ENCODE measurements at regions not wholly inside any gene's neighbourhood (a gene's known extent, or its start where the extent isn't known, plus 50 kb on each side); places are given as distances from the start of the nearest gene placed in this dataset.

DNA sequence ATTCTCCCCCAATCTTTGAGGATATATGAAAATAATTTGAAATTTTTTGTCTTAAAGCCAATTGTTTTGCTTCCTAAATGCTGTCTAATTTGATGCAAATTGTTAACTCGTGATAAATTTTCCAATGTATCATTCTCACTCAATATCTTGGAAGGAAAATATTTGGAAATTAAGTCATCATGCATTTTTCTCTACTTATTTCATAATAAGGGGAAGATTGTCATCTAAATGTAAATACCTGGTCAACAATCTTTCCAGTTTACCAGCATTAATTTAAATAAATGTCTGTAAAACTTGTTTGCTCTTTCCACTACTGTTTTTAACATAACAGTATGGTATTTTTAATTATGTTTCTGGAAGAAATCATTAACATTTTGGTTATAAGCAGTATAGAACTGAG lies 78.3 kb upstream of the KCTD3 start:
- no peaks in the 10 kb centered on the region for H3K4me1 ChIP-seq (ENCODE audit: low read depth)
- H3K9me3 ChIP-seq, result no peaks in the 10 kb centered on the region
- H3K4me3 ChIP-seq, result no peak overlapping the region
- DNase-seq (no peak), ATAC-seq (no peak)
- no peaks in the 10 kb centered on the region for H3K36me3 ChIP-seq (ENCODE audit: low read depth)
- intact Hi-C loops (cut with DNase I, micrococcal nuclease), result no loop called here
- TF ChIP-seq, protein P1, sequence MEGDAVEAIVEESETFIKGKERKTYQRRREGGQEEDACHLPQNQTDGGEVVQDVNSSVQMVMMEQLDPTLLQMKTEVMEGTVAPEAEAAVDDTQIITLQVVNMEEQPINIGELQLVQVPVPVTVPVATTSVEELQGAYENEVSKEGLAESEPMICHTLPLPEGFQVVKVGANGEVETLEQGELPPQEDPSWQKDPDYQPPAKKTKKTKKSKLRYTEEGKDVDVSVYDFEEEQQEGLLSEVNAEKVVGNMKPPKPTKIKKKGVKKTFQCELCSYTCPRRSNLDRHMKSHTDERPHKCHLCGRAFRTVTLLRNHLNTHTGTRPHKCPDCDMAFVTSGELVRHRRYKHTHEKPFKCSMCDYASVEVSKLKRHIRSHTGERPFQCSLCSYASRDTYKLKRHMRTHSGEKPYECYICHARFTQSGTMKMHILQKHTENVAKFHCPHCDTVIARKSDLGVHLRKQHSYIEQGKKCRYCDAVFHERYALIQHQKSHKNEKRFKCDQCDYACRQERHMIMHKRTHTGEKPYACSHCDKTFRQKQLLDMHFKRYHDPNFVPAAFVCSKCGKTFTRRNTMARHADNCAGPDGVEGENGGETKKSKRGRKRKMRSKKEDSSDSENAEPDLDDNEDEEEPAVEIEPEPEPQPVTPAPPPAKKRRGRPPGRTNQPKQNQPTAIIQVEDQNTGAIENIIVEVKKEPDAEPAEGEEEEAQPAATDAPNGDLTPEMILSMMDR (IDR thresholded peaks at IDR 0.05), result no peak

DNA sequence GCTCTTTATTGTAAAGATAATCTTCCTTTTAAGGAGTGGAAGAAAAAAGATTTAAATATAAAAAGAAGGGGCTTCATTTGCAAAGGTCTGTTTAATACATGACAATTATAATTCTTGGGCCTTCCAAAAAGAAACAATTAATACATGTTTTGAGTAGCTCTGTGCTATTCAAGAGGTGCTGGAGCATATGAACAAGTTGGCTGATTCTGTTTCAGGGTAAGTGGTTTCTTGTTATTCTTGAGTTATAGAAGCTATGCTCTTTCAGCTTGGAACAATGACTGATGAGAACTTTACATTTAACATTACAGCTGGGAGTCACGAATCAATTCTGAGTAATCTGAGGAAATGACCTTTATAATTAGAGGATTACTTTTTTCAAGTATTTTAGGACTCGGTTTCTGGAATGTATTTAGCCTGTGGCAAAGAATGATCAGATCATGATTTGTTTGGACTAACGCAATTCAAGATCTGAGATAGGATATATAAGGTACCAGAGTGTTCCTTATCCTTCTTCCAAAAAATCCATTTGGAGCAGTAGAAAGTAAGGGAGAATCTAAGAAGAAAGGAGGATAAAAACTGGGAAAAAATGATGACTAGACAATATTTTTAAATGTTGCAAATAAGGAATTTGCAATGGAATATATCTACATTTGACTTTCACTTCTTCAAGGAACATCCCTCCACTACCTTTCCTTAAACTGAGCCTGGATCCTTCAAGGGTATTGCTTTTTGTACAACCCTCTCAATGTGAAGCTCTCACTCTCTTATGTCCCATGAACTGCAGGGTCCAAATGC lies 77.1 kb upstream of the KCTD3 start:
- H3K4me3 ChIP-seq, result no peak overlapping the region
- TF ChIP-seq, protein P1 (IDR thresholded peaks at IDR 0.05), result no peak
- DNase-seq (no peak), ATAC-seq (no peak)
- no peaks in the 10 kb centered on the region for H3K4me1 ChIP-seq (ENCODE audit: low read depth)
- no peaks in the 10 kb centered on the region for H3K9me3 ChIP-seq
- no peaks in the 10 kb centered on the region for H3K36me3 ChIP-seq (ENCODE audit: low read depth)
- intact Hi-C loops (cut with DNase I, micrococcal nuclease), result no loop called here

DNA sequence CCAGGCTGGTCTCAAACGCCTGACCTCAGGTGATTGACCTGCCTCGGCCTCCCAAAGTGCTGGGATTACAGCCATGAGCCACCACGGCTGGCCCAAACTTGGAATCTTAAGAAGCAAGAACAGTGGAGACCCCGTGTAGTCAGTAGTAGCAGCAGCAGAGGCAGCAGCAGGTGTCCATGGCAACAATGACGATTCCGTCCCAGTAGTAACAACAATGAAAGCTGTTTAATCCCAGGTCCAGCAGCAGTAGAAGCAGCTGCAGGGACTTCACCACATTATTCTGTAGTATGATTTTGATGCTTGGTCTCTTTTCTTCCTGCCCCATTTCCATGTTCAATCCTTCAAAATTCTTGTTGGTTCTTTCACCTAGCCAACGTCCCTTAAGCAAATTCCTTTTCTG lies 69.6 kb upstream of the KCTD3 start:
- DNase-seq (no peak), ATAC-seq (no peak)
- TF ChIP-seq, protein P1 (IDR thresholded peaks at IDR 0.05), result no peak
- Histone ChIP-seq H3K4me1 (ENCODE audit: low read depth) (no peaks in the 10 kb centered on the region), H3K36me3 (ENCODE audit: low read depth) (no peaks in the 10 kb centered on the region), H3K9me3 (no peaks in the 10 kb centered on the region), H3K4me3 (no peak overlapping the region)
- intact Hi-C loops (cut with DNase I, micrococcal nuclease), result no loop called here

DNA sequence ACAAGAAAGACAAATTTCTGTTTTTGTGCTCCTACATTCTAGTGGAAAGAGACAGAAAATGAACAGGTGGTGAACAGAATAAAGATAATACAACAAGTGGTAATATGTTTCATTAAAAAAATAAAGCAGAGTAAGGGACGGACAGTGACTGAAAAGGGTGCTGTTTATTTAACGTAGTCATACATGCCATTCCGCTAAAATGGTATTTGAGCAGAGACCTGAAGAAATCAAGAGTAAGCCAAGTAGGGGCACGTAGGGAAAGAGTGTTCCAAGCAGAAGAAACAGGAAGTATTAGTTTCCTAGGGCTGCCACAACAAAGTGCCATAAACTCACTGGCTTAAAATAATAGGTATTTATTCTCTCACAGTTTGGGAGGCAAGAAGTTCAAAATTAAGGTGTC lies 65.6 kb upstream of the KCTD3 start:
- intact Hi-C loops (cut with DNase I, micrococcal nuclease), result no loop called here
- DNase-seq (no peak), ATAC-seq (no peak)
- TF ChIP-seq, protein P1 (IDR thresholded peaks at IDR 0.05), result no peak
- Histone ChIP-seq H3K4me3 (no peak overlapping the region), H3K4me1 (ENCODE audit: low read depth) (no peaks in the 10 kb centered on the region), H3K9me3 (no peaks in the 10 kb centered on the region), H3K36me3 (ENCODE audit: low read depth) (no peaks in the 10 kb centered on the region)

DNA sequence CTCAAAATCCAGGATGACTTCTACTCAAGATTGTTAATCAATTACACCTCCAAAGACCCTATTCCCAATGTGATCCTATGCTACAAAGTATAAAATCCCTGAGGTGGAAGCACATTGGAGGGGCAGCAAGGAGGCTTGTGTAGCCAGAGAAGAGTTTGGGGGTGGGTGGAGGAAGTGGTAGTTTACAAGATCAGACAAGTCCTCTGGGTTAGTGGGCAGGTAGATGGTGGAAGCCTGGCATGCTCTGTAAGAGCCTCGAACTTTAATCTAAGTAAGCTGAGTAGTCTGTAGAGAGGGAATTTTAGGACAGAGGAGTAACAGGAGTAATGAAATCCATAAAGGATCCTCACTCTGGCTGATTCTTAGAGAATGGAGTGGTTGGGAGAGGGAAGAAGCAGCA lies 65.0 kb upstream of the KCTD3 start:
- no peak for ATAC-seq
- Histone ChIP-seq H3K9me3 (no peaks in the 10 kb centered on the region), H3K4me3 (no peak overlapping the region), H3K4me1 (ENCODE audit: low read depth) (no peaks in the 10 kb centered on the region), H3K36me3 (ENCODE audit: low read depth) (no peaks in the 10 kb centered on the region)
- DNase-seq, result no peak
- TF ChIP-seq, protein P1 (IDR thresholded peaks at IDR 0.05), result no peak
- intact Hi-C loops (cut with DNase I, micrococcal nuclease), result no loop called here

All from mucosa of descending colon (tissue), 3 donors.